SK-MEL-5 (cell line): ENCODE measurements at regions not wholly inside any gene's neighbourhood (a gene's known extent, or its start where the extent isn't known, plus 50 kb on each side); places are given as distances from the start of the nearest gene placed in this dataset.
"Not testable (repeated sequence)": the region's sequence is repeated elsewhere in the genome, so short reads cannot be mapped to it uniquely, and the experiment has no call there.

Source experiments
- DNase-seq: peaks from one replicate; pipeline ENCODE4 v3.0.0-alpha.2; 2016; ENCODE audit warnings: low read depth, low spot score
- in situ Hi-C: cut with HindIII; loops from 2 replicates; pipeline ENCODE4 v1.10.0; 2016; ENCODE audit warnings: low sequenced_read_pairs, high pct_unique_total_duplicates, low pct_unique_long_range_greater_than_20kb

DNA sequence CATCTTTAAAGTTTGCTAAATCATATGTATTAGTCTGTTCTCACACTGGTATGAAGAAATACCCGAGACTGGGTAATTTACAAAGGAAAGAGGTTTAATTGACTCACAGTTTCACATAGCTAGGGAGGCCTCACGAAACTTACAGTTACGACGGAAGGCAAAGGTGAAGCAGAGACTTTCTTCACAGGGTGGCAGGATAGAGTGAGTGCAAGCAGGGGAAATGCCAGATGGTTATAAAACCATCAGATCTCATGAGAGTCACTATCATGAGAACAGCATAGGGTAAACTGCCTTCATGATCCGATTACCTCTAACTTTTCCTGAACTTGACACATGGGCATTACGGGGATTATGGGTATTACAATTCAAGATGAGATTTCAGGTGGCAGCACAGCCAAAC is 1075.2 kb upstream of the NRXN1 start:
- in situ Hi-C loops, result no loop called here
- no peak for DNase-seq

GRCh38 chr2:52097071-52097470 is 1065.1 kb upstream of the NRXN1 start:
- in situ Hi-C loops, result no loop called here
- no peak for DNase-seq

DNA sequence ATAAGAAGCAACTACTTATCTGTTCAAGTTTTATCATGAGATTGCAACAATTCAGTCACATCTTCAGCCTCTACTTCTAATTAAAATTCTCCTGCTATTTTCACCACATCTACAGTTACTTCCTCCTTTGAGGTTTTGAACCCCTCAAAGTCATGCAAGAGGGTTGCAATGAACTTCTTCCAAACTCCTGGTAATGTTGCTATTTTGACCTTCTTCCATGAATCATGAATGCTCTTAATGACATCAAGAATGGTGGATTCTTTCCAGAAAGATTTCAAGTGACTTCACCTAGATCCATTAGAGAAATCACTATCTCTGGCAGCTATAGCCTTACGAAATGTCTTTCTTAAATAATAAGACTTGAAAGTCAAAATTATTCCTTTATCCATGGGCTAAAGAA is 1052.8 kb upstream of the NRXN1 start:
- in situ Hi-C loops, result no loop called here

GRCh38 chr2:52083214-52083613 is 1051.3 kb upstream of the NRXN1 start:
- in situ Hi-C loops, result no loop called here
- no peak for DNase-seq

More for the DNA sequence above, 1052.8 kb upstream of the NRXN1 start:
- DNase-seq, result no peak

GRCh38 chr2:52082646-52083045 is 1050.7 kb upstream of the NRXN1 start:
- DNase-seq, result no peak
- in situ Hi-C loops, result no loop called here

GRCh38 chr2:52079602-52080001 is 1047.7 kb upstream of the NRXN1 start:
- in situ Hi-C loops, result no loop called here

DNA sequence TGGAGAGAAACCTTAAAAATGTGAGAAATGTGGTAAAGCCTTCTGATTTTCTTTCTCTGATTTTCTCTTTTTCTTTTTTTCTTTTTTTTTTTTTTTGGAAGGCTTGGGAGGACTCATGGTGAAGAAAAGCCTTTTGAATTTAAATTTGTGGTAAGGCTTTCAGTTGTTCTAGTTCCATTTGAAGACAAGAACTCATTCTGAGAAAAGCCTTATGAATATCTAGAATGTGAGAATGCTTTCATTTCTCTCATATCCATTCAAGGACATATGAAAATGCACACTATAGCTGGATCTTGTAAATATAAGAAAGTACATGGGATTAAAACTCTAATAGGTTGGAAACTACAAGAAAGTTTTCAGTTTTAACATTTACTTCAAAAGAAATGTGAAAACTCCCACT is 1045.2 kb upstream of the NRXN1 start:
- in situ Hi-C loops, result no loop called here
- DNase-seq, result no peak

More at GRCh38 chr2:52079602-52080001, 1047.7 kb upstream of the NRXN1 start:
- no peak for DNase-seq

GRCh38 chr2:52074130-52074719 is 1042.3 kb upstream of the NRXN1 start:
- in situ Hi-C loops, result no loop called here
- no peak for DNase-seq

- DNase-seq, result no peak
- in situ Hi-C loops, result no loop called here
These were observed 1041.0 kb upstream of the NRXN1 start for GRCh38 chr2:52072949-52073348.

- DNase-seq, result no peak
- in situ Hi-C loops, result no loop called here
These were observed 1038.7 kb upstream of the NRXN1 start for GRCh38 chr2:52070665-52071064.

DNA sequence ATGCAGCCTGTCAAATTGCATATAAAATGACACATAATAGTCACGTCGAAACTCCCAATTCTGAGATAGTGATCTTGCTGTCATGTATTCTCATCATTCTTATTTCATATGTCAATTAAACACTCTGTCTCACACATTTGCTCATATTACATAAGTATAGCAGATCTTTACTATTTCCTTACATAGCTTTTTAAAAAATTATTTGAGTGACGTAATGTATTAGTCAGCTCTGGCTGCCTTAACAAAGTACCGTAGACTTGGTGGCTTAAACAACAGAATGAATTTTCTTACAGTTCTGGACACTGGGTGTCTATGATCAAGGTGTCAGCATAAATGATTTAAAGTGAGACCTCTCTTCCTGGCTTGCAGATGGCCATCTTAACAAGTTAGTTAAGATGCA is 1032.3 kb upstream of the NRXN1 start:
- no peak for DNase-seq
- in situ Hi-C loops, result no loop called here

DNA sequence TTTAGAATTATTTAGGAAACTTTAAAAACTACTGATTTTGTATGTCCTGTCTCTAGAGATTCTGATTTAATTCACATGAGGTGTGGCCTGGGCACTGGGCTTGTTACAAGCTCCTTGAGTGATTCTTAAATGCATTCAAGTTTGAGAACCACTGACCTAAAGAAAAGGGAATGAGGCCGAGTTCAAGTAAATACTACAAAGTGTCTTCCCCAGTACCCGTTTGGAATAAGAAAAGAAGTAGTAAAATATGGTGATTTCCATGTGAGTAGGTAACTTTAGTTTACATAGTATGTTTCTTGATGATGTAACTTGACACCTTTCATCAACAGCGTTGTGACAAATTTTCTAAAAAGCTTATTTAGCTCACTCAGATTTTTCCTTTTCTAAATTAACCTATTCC is 1022.9 kb upstream of the NRXN1 start:
- no peak for DNase-seq
- in situ Hi-C loops, result no loop called here

- DNase-seq, result no peak
- in situ Hi-C loops, result no loop called here
These were observed 1004.9 kb upstream of the NRXN1 start for GRCh38 chr2:52036853-52037252.

DNA sequence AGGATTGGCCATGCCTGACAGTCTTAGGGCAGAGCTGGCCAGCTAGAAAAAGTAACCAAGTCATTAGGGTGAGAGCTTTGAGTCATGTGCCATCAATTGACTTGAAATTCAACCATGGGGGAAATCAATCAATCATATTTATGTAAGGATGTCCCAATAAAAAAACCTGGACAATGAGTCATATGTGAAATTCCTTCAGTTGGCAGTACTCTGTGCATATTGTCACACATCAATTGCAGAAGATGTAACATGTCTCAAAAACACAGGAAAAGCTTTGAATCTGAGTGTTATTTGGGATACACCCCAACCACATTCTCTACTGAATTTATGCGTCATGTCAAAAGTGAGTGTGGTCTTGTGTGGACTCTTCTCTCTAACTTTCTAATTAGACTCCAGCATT is 1004.1 kb upstream of the NRXN1 start:
- DNase-seq, result no peak
- in situ Hi-C loops, result no loop called here

- no peak for DNase-seq
- in situ Hi-C loops, result no loop called here
These were observed 1003.5 kb upstream of the NRXN1 start for GRCh38 chr2:52035391-52035790.

DNA sequence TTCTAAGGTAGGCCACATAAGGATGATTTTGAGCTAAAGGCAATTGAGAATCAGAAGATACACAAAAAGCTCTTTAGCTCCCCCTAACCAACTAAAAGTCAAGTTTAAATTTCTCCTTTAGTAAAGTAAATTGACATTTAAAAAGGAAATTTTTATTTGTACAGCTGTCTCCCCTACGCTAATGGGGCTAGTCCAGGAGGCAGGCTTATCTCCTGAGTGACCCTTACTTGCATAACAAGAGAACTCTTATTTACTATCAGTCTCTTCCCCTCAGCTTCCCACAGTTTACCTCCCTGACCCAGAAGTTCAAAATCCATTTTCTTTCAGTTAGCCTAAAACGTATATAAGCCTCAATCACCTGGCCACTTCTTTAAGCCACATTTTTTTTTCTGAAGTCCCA is 1002.8 kb upstream of the NRXN1 start:
- DNase-seq, result no peak
- in situ Hi-C loops, result no loop called here

- DNase-seq, result no peak
- in situ Hi-C loops, result no loop called here
These were observed 990.1 kb upstream of the NRXN1 start for GRCh38 chr2:52022006-52022405.

GRCh38 chr2:52017646-52018235 is 985.8 kb upstream of the NRXN1 start:
- DNase-seq, result no peak
- in situ Hi-C loops, result no loop called here

- not testable (repeated sequence) for DNase-seq
These were observed 975.0 kb upstream of the NRXN1 start for GRCh38 chr2:52006821-52007366.

More at GRCh38 chr2:52006821-52007366, 975.0 kb upstream of the NRXN1 start:
- in situ Hi-C loops, result not testable (repeated sequence)
